ENCODE measurements at regions not wholly inside any gene's neighbourhood (a gene's known extent, or its start where the extent isn't known, plus 50 kb on each side); places are given as distances from the start of the nearest gene placed in this dataset.

- TF ChIP-seq GATA2 (IDR thresholded peaks at IDR 0.05; ENCODE audit: low read depth, low read length), result no peak
- no peak for TF ChIP-seq GATA3 (IDR thresholded peaks at IDR 0.05; ENCODE audit: low read depth, low read length)
Measured at GRCh38 chr21:25080661-25081060, 526.6 kb downstream of the MRPL39 start.
